ENCODE measurements at regions not wholly inside any gene's neighbourhood (a gene's known extent, or its start where the extent isn't known, plus 50 kb on each side); places are given as distances from the start of the nearest gene placed in this dataset.

GRCh38 chr3:28067014-28067413 lies 174.4 kb upstream of the CMC1 start:
- TF ChIP-seq POLR2A (IDR thresholded peaks at IDR 0.05; ENCODE audit: low read depth, low read length) (no peak), CTCF (IDR thresholded peaks at IDR 0.05; ENCODE audit: extremely low read depth in 1 of 2, insufficient read depth in 1 of 2, low read depth in 1 of 2, low read length in 2 of 2) (no peak), JUN (IDR thresholded peaks at IDR 0.05; ENCODE audit: borderline replicate concordance, insufficient read depth, insufficient read length, low read depth) (no peak), POLR2AphosphoS5 (IDR thresholded peaks at IDR 0.05; ENCODE audit: insufficient read depth, low read depth, low read length) (no peak), EZH2 (IDR thresholded peaks at IDR 0.05; ENCODE audit: borderline replicate concordance, low read depth, low read length, severe bottlenecking) (no peak), FOS (IDR thresholded peaks at IDR 0.05; ENCODE audit: borderline replicate concordance, insufficient read depth, low read length) (no peak), MYC (IDR thresholded peaks at IDR 0.05; ENCODE audit: low read depth, low read length) (no peak), MAX (IDR thresholded peaks at IDR 0.05; ENCODE audit: insufficient read depth, insufficient read length) (no peak), GATA2 (IDR thresholded peaks at IDR 0.05; ENCODE audit: insufficient read depth, insufficient read length, low read depth, low read length) (no peak)
